ENCODE measurements at regions not wholly inside any gene's neighbourhood (a gene's known extent, or its start where the extent isn't known, plus 50 kb on each side); places are given as distances from the start of the nearest gene placed in this dataset.

- DNase-seq = no peak
Observed at GRCh38 chr2:239776436-239777005, 248.6 kb downstream of the NDUFA10 start.

- no peak for DNase-seq
Observed at GRCh38 chr2:239775623-239776435, 249.3 kb downstream of the NDUFA10 start.

GRCh38 chr2:239774933-239775622 lies 250.1 kb downstream of the NDUFA10 start:
- DNase-seq = no peak

GRCh38 chr2:239774142-239774462 lies 251.0 kb downstream of the NDUFA10 start:
- DNase-seq = no peak

- no peak for DNase-seq
Observed at GRCh38 chr2:239773228-239774141, 251.7 kb downstream of the NDUFA10 start.

- no peak for DNase-seq
Observed at GRCh38 chr2:239772721-239773120, 252.4 kb downstream of the NDUFA10 start.

GRCh38 chr2:239770246-239770639 lies 254.9 kb downstream of the NDUFA10 start:
- no peak for DNase-seq

- DNase-seq = no peak
Observed at GRCh38 chr2:239769554-239770245, 255.4 kb downstream of the NDUFA10 start.

- DNase-seq = no peak
Observed at GRCh38 chr2:239768907-239769553, 256.1 kb downstream of the NDUFA10 start.

GRCh38 chr2:239768031-239768790 lies 256.9 kb downstream of the NDUFA10 start:
- no peak for DNase-seq

- no peak for DNase-seq
Observed at GRCh38 chr2:239767021-239767905, 257.9 kb downstream of the NDUFA10 start.

GRCh38 chr2:239765911-239766310 lies 259.2 kb downstream of the NDUFA10 start:
- DNase-seq = no peak

GRCh38 chr2:239765076-239765845 lies 259.9 kb downstream of the NDUFA10 start:
- DNase-seq = no peak

GRCh38 chr2:239763433-239764097 lies 261.6 kb downstream of the NDUFA10 start:
- no peak for DNase-seq

GRCh38 chr2:239762655-239763269 lies 262.4 kb downstream of the NDUFA10 start:
- no peak for DNase-seq

GRCh38 chr2:239762106-239762505 lies 263.0 kb downstream of the NDUFA10 start:
- no peak for DNase-seq

GRCh38 chr2:239760596-239760995 lies 264.5 kb downstream of the NDUFA10 start:
- no peak for DNase-seq

GRCh38 chr2:239758279-239758877 lies 266.8 kb downstream of the NDUFA10 start:
- no peak for DNase-seq
